ENCODE measurements at regions not wholly inside any gene's neighbourhood (a gene's known extent, or its start where the extent isn't known, plus 50 kb on each side); places are given as distances from the start of the nearest gene placed in this dataset.

- TF ChIP-seq, protein P1, sequence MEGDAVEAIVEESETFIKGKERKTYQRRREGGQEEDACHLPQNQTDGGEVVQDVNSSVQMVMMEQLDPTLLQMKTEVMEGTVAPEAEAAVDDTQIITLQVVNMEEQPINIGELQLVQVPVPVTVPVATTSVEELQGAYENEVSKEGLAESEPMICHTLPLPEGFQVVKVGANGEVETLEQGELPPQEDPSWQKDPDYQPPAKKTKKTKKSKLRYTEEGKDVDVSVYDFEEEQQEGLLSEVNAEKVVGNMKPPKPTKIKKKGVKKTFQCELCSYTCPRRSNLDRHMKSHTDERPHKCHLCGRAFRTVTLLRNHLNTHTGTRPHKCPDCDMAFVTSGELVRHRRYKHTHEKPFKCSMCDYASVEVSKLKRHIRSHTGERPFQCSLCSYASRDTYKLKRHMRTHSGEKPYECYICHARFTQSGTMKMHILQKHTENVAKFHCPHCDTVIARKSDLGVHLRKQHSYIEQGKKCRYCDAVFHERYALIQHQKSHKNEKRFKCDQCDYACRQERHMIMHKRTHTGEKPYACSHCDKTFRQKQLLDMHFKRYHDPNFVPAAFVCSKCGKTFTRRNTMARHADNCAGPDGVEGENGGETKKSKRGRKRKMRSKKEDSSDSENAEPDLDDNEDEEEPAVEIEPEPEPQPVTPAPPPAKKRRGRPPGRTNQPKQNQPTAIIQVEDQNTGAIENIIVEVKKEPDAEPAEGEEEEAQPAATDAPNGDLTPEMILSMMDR (IDR thresholded peaks at IDR 0.05; ENCODE audit: poor library complexity, severe bottlenecking): no peak
- no peak for TF ChIP-seq POLR2AphosphoS5 (IDR thresholded peaks at IDR 0.05)
- TF ChIP-seq, protein P2, sequence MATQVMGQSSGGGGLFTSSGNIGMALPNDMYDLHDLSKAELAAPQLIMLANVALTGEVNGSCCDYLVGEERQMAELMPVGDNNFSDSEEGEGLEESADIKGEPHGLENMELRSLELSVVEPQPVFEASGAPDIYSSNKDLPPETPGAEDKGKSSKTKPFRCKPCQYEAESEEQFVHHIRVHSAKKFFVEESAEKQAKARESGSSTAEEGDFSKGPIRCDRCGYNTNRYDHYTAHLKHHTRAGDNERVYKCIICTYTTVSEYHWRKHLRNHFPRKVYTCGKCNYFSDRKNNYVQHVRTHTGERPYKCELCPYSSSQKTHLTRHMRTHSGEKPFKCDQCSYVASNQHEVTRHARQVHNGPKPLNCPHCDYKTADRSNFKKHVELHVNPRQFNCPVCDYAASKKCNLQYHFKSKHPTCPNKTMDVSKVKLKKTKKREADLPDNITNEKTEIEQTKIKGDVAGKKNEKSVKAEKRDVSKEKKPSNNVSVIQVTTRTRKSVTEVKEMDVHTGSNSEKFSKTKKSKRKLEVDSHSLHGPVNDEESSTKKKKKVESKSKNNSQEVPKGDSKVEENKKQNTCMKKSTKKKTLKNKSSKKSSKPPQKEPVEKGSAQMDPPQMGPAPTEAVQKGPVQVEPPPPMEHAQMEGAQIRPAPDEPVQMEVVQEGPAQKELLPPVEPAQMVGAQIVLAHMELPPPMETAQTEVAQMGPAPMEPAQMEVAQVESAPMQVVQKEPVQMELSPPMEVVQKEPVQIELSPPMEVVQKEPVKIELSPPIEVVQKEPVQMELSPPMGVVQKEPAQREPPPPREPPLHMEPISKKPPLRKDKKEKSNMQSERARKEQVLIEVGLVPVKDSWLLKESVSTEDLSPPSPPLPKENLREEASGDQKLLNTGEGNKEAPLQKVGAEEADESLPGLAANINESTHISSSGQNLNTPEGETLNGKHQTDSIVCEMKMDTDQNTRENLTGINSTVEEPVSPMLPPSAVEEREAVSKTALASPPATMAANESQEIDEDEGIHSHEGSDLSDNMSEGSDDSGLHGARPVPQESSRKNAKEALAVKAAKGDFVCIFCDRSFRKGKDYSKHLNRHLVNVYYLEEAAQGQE (IDR thresholded peaks at IDR 0.05; ENCODE audit: borderline replicate concordance): no peak
Measured at GRCh38 chr21:24045775-24046215, 1561.5 kb downstream of the MRPL39 start.

Measured in neural cell (in vitro differentiated cells).